ENCODE measurements at regions not wholly inside any gene's neighbourhood (a gene's known extent, or its start where the extent isn't known, plus 50 kb on each side); places are given as distances from the start of the nearest gene placed in this dataset.

DNA sequence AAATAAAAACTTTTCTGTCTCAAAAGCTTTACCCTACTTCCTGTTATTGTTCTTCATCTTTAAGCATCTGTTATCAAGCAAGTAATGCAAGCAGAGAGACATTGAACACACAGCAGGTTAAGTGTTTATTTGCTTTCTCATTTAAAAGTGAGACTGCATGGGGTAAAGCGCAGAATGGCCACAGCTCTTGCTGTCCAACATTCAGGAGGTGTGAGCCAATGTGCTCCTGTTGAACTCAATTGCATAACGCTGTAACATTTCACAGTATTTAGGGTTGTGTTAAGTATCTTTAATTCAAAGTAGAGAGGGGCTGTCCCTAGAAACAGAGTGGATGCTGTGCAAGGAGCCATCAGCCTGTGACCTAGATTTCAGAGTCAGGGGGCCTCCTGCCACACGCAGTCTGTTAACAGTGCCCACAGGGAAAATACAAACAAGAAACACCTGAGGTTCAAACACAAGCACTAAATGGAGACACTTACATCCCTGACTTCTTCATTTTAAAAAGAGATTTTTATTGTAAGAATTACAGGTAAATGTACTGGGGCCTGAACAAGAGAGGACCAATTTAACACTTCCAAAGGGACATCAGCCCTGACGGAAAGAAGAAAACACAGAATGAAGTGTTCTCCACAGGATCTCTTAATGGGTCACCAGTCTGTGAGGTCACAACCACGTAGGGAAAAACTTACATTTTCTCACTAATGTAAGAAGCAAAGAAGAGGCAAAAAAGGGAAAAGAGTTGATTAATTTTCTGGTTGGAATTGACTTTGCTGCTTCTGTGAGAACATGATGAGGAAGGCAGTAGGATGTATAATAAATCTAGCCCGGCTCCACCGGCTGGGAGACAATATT lies 815.1 kb downstream of the VGLL3 start:
- no peak for DNase-seq (ENCODE audit: low spot score)

DNA sequence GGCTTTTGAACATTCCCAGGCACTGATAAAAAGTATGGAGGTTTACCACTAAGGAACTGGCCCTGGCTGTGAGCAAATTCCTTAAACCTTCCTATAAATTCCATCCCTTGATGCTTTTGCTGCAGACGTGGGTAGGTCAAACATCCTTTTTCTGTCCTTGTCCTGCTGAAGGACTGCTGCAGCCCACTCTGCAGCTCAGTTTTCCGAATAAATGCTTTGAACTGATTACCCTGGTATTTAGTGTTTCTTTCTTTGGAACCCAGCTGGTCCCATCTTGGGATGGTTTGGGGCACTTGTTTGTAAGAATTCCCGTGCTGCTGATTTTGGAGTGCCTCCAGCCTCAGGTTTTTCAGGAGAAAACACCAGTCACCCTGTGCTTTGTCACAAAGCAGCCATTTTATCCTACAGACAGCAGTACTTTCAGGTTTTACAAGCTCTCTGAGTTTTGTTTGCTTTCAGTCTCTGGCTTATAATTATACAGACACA lies 815.9 kb downstream of the VGLL3 start:
- DNase-seq (ENCODE audit: low spot score) = no peak

DNA sequence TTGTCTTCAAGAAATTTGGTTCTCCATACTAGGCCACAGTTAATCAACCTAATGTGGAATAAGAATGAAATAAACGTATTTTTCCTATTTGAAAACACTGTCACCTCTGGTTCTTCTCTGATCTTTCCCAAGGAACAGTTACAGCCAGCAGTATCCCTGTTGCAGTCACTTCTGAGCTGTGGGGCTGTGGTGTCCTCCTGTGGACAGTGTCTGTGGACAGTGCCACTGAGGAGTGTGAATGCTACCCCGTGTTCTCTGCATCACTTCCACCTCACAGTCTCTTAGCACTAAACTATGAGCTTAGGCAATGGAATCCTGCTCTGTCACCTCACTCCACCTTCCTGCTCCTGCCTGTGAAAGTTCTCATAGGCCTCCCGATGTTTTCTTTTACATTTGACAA lies 817.5 kb downstream of the VGLL3 start:
- DNase-seq (ENCODE audit: low spot score) = no peak

DNA sequence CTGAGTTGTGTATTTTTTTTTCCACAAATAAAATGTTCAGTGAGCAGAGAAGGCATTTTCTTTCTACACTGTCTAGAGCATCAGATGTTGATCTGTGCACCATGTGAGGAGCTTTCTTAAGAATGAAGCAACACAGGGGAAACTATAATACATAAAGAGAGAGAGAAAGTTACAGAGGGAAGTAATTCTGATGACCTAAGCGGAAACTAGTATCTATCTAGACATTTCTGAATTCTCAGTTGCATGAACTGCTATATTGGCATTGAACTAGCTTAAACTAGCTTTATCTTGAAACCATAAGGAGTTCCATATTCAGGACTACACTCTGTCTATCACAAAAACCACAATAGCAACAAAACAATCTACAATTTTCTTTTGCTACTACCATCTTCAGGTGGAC lies 822.4 kb downstream of the VGLL3 start:
- DNase-seq (ENCODE audit: low spot score) = no peak

DNA sequence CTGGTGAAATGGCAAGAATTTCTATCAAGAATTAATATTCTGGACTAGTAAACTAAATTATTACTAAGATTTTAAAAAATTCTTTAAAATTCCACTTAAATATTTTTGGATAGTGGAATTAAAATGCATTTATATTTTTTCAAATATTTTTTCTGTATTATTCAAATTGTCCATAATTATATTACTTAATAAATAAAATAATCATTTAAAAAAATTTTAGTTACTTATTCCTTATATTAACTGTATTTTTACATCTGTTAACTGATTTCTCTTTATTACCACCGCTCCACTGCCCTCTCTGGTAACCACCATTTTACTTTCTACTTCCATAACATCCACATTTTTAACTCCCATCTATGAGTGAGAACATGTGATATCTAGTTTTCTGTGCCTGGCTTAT lies 828.4 kb downstream of the VGLL3 start:
- no peak for DNase-seq (ENCODE audit: low spot score)

DNA sequence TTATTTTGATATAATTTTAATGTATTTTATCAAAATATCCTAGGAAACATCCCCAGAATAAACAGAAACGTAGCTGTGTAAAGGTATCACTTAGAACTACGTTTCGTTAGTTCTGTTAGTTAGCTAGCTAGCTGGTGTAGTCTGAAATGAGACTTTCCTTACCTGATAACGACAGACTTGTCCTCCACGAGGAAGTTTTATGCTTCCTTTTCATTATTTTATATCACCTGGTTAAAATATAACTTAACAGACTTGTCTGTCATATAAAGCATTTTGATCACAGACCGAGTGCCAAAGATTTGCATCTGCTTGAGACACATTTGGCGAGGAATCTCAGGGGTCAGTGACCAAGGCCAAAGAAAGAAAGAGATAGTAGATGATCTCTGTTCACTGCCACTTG lies 829.5 kb downstream of the VGLL3 start:
- no peak for DNase-seq (ENCODE audit: low spot score)

DNA sequence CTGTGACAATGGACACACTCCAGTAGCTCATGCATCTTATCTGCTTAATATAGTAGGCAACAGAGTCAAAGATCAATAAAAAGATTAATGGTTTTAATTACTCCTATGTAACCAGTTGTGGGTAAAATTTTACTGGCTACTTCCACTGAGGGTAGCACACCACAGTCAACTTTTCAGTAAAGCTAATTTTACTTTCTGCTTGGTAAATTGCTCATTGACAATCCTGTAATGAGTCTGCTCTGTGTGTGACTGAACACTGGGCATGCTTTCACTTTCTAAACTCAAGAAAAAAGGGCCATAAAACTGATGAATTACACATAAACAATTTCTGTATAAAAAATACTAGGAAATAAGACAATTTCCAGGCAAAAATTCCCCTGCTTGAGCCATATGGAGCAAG lies 838.3 kb downstream of the VGLL3 start:
- DNase-seq (ENCODE audit: low spot score) = no peak

DNA sequence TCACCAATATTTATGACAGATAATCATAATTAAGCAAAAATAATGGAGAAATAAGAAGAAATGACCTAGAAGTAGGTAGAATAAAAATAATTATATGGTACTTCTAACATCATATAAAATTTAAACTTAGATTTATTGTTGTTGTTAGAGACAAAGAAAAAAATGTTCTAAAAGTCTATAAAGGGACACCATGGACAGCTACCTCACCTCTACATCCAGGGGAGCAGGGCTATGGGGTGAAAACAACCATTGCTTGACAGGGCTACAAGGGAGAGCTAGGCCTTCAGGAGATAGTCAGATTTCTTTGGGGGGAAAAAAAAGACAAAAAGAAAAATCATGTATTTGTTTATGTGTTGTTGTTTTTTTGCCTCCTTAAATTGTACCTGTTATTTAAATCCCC lies 841.9 kb downstream of the VGLL3 start:
- DNase-seq (ENCODE audit: low spot score) = no peak

DNA sequence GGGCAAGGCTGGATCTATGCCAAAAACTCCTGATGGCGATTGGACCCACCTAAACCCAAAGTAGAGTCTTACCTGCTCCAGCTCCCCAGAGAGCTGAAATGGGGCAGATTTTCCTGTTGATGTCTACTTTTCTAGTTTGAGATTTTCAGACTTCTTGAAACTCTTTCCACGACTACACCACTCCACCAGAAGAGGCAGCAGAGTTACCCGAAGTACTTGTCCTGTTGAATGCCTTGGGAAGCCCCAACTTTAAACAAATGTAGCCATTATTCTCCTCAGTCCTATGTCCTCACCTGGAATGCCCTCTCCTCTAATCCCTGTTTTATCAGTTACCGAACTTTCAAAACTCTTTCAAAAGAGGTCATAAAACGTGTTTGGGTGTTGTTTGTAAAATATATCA lies 843.8 kb downstream of the VGLL3 start:
- DNase-seq (ENCODE audit: low spot score) = no peak

DNA sequence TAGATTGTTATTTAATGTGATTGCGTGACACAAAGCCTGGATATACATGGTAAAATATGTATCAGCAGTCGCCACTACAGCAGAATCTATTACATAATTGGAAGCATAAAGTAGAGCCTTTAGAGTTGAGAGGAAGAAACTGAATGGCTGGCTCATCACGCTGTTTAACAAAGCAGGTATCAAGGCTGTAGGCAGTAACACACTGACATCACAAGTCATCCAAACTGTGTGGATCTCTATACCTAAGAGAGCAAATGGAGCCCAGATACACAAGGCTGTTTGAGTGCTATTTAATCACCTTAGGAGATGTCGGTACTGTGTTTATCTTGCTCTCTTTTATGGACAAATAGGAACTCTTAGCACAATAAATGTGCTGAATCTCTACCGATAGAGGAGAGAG lies 864.4 kb downstream of the VGLL3 start:
- no peak for DNase-seq (ENCODE audit: low spot score)

All from AG20443 (cell line).